GM18511 (cell line): ENCODE measurements at regions not wholly inside any gene's neighbourhood (a gene's known extent, or its start where the extent isn't known, plus 50 kb on each side); places are given as distances from the start of the nearest gene placed in this dataset.

Source experiments
- ATAC-seq: cut with Tn5 transposase; IDR thresholded peaks from one replicate; pipeline ENCODE4 v1.9.1; 2021; ENCODE audit warnings: mild to moderate bottlenecking, moderate library complexity; ENCODE audit not compliant: unreplicated experiment

- ATAC-seq = no peak
Measured at GRCh38 chr10:9645404-9645803, 1372.3 kb upstream of the CELF2 start.

GRCh38 chr10:9645928-9646600 is 1371.6 kb upstream of the CELF2 start:
- ATAC-seq = no peak

- ATAC-seq = no peak
Measured at GRCh38 chr10:9654261-9654660, 1363.4 kb upstream of the CELF2 start.

GRCh38 chr10:9656386-9656785 is 1361.3 kb upstream of the CELF2 start:
- no peak for ATAC-seq

GRCh38 chr10:9656996-9657395 is 1360.7 kb upstream of the CELF2 start:
- ATAC-seq = no peak

- ATAC-seq = no peak
Measured at GRCh38 chr10:9657530-9657929, 1360.1 kb upstream of the CELF2 start.

- no peak for ATAC-seq
Measured at GRCh38 chr10:9668411-9668810, 1349.3 kb upstream of the CELF2 start.

GRCh38 chr10:9670911-9671310 is 1346.8 kb upstream of the CELF2 start:
- no peak for ATAC-seq

- no peak for ATAC-seq
Measured at GRCh38 chr10:9681655-9682054, 1336.0 kb upstream of the CELF2 start.

- ATAC-seq = no peak
Measured at GRCh38 chr10:9682802-9683201, 1334.9 kb upstream of the CELF2 start.

- no peak for ATAC-seq
Measured at GRCh38 chr10:9684186-9684585, 1333.5 kb upstream of the CELF2 start.

- ATAC-seq = no peak
Measured at GRCh38 chr10:9685596-9685995, 1332.1 kb upstream of the CELF2 start.

- no peak for ATAC-seq
Measured at GRCh38 chr10:9688711-9689110, 1329.0 kb upstream of the CELF2 start.

- ATAC-seq = no peak
Measured at GRCh38 chr10:9707216-9707615, 1310.5 kb upstream of the CELF2 start.

GRCh38 chr10:9709849-9710248 is 1307.8 kb upstream of the CELF2 start:
- no peak for ATAC-seq

GRCh38 chr10:9712393-9712792 is 1305.3 kb upstream of the CELF2 start:
- ATAC-seq = no peak

- no peak for ATAC-seq
Measured at GRCh38 chr10:9719246-9719645, 1298.4 kb upstream of the CELF2 start.

GRCh38 chr10:9733766-9734165 is 1283.9 kb upstream of the CELF2 start:
- ATAC-seq = no peak

- no peak for ATAC-seq
Measured at GRCh38 chr10:9734218-9734617, 1283.5 kb upstream of the CELF2 start.

- ATAC-seq = no peak
Measured at GRCh38 chr10:9735731-9736130, 1281.9 kb upstream of the CELF2 start.

- no peak for ATAC-seq
Measured at GRCh38 chr10:9743639-9744038, 1274.0 kb upstream of the CELF2 start.

- ATAC-seq = no peak
Measured at GRCh38 chr10:9745158-9745557, 1272.5 kb upstream of the CELF2 start.

GRCh38 chr10:9757176-9757575 is 1260.5 kb upstream of the CELF2 start:
- ATAC-seq = no peak
